GM21619 (cell line): ENCODE measurements at regions not wholly inside any gene's neighbourhood (a gene's known extent, or its start where the extent isn't known, plus 50 kb on each side); places are given as distances from the start of the nearest gene placed in this dataset.
"Not testable (repeated sequence)": the region's sequence is repeated elsewhere in the genome, so short reads cannot be mapped to it uniquely, and the experiment has no call there.

ENCODE experiments used
- ATAC-seq: cut with Tn5 transposase; IDR thresholded peaks from one replicate; pipeline ENCODE4 v1.9.1; 2021; ENCODE audit not compliant: unreplicated experiment

- no peak for ATAC-seq
These were observed 501.4 kb upstream of the ST8SIA4 start for GRCh38 chr5:101404531-101404930.

DNA sequence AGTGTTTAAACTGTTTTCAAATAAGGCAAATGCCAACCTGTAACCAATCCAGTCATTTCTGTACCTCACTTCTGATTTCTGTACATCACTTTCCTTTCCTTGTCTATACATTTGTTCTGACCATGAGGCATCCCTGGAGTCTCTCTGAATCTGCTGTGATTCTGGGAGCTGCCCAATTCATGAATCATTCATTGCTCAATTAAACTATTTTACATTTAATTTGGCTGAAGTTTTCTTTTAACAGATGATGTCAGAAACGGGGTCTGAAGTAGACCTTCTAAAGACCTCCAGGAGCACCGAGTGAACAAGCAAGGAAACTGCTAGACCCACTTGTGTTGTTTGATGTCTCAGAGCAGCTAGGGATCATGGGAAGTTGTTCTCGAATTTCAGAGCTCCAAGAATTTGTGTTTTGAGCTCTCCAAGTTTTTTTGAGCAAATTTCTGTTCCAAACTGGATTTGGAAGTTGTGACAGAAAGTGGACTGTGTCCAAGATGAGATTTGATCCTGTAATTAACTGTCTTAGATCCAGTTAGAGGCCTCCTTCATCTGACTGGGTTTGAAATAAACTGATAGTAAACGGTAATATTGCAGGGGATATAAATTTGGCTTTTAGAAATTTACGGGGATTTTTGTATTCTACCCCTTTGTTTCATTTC, 490.8 kb upstream of the ST8SIA4 start:
- ATAC-seq: no peak

GRCh38 chr5:101390151-101390908, 487.2 kb upstream of the ST8SIA4 start:
- ATAC-seq: no peak

DNA sequence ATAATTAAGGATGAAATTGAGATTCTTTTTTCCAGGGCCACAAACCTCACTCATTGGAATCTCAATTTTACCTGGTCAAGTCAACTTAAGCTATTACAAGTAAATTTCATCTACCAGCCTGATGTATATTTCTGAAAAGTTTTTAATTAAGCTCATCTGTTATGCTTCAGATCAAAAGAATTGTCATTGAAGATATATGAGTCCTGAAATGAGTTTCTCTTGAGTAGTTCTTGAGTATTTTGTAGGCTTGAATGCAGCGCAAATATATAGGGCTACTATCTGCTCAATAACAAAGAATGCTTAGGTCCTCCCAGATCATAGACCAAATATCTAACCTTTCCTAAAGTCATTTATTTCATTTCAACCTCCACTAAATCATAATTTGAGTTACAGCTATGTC, 482.2 kb upstream of the ST8SIA4 start:
- no peak for ATAC-seq

GRCh38 chr5:101370181-101370580, 467.1 kb upstream of the ST8SIA4 start:
- ATAC-seq: no peak

DNA sequence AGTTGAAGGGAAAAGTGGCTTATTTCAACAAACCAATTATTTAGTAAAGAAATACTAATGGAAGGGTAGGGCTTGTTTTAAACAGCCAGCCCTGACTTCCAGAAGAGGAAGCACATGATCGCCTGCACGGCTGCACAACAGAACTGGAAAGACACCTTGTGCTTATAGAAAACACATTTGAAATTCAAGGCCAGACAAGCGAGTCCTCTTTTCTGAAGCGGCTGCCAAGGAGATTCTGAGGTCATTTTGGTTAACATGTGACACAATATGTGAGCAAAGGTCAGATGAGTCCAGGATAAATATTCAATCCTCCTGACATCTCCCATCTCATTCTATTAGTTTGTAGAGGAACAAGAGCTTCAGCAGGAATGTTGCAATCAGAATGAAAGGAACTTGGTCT, 461.4 kb upstream of the ST8SIA4 start:
- no peak for ATAC-seq

GRCh38 chr5:101362067-101362466, 459.0 kb upstream of the ST8SIA4 start:
- no peak for ATAC-seq

DNA sequence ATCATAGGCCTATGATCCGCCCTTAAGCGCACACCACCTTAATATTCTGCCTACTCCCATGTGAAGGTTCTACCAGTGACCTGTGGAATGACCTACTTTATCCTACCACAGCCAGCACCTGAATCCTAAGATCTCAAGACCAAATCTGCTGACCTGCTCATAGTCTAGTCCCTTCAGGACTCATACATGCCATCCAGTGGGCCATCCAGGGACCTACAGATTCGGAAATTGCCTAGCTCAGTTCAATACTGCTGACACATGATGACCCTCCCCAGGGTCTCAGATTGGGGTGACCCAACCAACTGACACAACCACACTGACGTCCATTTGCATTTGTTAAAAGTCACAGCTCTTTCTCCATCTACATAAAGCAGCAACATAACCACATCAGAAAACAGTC, 443.8 kb upstream of the ST8SIA4 start:
- ATAC-seq: no peak

DNA sequence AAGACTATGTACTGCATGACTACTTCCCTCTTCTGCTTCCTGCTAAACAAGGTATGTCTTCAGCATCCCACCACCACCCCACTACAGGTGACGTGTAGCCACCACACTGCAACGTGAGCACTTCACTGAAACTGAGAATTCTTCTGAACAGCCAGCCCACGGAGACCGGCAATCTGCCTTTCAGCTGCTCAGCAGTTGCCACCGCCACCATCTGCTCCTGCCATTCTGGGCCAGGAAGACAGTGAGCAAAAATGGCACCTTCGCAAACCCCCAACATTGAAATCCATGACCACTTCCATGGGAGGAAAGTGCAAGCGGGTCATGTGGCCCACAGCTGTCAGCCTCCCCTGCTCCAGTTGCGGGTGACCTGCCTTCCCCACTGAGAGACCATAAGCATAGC, 443.4 kb upstream of the ST8SIA4 start:
- ATAC-seq: no peak

GRCh38 chr5:101338226-101338625, 435.1 kb upstream of the ST8SIA4 start:
- no peak for ATAC-seq

DNA sequence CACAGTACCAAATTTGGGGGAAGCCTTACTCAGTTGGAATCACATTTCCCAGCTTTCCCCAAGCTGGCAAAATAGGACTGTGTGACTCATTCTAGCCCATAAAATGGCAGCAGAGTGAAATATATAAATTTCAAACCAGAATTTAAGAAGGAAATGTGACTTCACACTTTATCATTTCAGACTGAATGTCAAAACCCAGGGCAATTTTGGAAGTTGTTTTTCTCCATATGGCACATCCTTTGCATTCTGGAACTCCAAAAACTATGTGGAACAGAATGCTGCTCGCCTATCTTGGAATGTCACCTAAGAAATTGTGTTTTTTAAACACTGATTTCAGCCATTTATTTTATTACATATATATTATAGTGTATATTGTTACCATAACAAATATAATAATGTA, 424.7 kb upstream of the ST8SIA4 start:
- ATAC-seq: no peak

GRCh38 chr5:101326766-101327165, 423.7 kb upstream of the ST8SIA4 start:
- no peak for ATAC-seq

GRCh38 chr5:101316401-101316800, 413.3 kb upstream of the ST8SIA4 start:
- not testable (repeated sequence) for ATAC-seq

DNA sequence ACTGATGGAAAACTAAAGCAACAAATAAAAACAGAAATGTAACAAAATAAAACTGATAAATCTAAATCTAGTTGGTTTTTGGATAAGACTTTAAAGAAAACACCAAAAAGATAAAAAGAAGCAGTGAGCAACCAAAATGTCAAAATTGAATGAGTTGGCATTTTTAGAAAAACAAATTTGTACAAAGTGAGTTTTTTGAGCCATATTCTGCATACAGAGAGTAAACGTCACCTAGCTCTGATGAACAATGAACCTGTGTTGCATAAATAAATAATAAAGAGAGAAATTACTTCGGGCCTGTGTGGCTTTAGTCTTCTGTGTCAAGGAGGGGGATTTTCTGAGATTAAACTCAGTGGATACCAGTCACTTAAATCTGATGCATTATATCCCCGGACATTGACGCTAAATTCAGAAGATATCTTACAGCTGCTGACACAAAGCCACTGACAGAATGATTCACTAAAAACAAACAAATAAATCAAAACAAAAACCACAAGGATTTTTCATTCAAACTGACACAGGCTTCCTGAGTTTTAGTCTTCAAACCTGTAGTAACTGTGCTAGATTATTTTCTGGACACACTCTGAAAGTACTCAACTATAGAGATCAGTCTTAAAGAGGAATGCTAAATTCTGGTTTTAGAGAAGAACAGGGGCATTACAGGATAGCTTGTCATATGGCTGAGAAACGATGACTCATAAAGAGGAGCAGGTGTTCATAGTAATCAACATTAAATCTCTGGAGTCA, 403.5 kb upstream of the ST8SIA4 start:
- no peak for ATAC-seq

DNA sequence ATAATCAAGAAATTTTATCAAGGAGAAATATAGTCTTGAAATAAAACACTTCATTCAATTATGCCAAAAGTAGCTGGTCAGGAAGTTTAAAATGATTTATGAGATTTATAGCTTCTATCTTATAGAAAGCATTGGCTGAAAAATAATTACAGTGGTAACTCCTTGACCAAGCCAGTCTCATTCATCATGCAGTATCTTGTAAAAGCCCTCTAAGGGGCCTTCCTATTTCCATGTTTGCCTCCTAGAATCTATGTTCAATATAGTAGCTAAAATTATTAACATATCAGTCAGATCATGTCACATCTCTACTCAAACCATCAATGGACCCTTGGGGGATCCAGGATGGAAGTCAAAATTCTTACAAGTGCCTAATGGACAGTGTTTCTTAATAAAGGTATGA, 393.4 kb upstream of the ST8SIA4 start:
- ATAC-seq: no peak

DNA sequence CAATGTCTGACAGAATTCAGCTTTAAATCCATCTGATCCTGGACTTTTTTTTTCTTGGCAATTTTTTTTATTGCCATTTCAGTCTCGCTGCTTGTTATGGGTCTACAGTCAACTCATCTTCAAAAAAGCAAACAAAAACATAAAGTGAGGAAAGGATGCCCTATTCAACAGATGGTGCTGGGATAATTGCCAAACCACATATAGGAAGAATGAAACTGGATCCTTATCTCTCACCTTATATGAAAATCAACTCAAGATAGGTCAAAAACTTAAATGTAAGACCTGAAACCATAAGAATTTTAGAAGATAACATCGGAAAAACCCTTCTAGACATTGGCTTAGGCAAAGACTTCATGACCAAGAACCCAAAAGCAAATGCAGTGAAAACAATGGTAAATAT, 389.1 kb upstream of the ST8SIA4 start:
- ATAC-seq: no peak

DNA sequence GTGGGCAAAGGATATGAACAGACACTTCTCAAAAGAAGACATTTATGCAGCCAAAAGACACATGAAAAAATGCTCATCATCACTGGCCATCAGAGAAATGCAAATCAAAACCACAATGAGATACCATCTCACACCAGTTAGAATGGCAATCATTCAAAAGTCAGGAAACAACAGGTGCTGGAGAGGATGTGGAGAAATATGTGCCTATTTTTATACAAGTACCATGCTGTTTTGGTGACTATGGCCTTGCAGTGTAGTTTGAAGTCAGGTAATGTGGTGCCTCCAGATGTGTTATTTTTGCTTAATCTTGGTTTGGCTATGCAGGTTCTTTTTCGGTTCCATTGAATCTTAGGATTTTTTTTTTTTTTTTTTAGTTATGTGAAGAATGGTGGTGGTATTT, 387.7 kb upstream of the ST8SIA4 start:
- ATAC-seq: not testable (repeated sequence)

DNA sequence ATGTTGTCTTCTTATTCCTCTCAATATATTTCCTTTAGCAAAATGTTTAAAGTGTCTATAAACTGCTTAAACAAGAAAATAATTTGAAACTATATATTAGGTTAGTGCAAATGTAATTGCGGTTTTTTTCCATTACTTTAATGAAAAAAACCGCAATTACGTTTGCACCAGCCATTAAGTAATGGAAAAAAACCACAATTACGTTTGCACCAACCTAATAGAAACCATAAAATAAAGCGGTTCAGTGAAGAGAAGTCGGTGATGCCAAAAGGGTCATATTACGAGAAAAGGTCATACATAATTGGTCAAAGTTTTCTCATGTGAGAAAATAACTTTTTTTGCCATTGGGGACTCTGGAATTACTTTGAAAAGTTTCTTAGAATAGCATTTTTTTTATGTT, 385.6 kb upstream of the ST8SIA4 start:
- no peak for ATAC-seq

- no peak for ATAC-seq
These were observed 381.8 kb upstream of the ST8SIA4 start for GRCh38 chr5:101284736-101285375.

DNA sequence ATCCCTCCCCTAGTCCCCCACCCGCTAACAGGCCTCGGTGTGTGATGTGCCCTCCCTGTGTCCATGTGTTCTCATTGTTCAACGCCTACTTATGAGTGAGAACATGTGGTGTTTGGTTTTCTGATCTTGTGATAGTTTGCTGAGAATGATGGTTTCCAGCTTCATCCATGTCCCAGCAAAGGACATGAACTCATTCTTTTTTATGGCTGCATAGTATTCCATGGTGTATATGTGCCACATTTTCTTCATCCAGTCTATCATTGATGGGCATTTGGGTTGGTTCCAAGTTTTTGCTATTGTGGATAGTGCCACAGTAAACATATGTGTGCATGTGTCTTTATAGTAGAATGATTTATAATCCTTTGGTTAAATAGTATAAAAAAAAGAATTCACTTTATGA, 380.9 kb upstream of the ST8SIA4 start:
- ATAC-seq: not testable (repeated sequence)

GRCh38 chr5:101278917-101279316, 375.8 kb upstream of the ST8SIA4 start:
- no peak for ATAC-seq
